ENCODE measurements at regions not wholly inside any gene's neighbourhood (a gene's known extent, or its start where the extent isn't known, plus 50 kb on each side); places are given as distances from the start of the nearest gene placed in this dataset.

- no peaks in the 10 kb centered on the region for H3K4me1 ChIP-seq (ENCODE audit: control insufficient read depth in 1 of 2, insufficient read depth in 2 of 2, low read length in 2 of 2)
- ATAC-seq: no peak
- H3K4me2 ChIP-seq (ENCODE audit: low read length): no peak overlapping the region
- CTCF ChIA-PET: no interaction called here
- no peak overlapping the region for H2AFZ ChIP-seq (ENCODE audit: low read depth, low read length, poor library complexity, severe bottlenecking)
- no peaks in the 10 kb centered on the region for H3K36me3 ChIP-seq (ENCODE audit: control insufficient read depth in 1 of 2, insufficient read depth in 2 of 2, low read length in 2 of 2)
- DNase-seq (ENCODE audit: low read depth, low spot score): no peak
- BruUV-seq (replicated peaks): no TSS peak
- no peak for TF ChIP-seq CBX3 (IDR thresholded peaks at IDR 0.05; ENCODE audit: low read depth)
- no peak for TF ChIP-seq ZBTB33 (IDR thresholded peaks at IDR 0.05; ENCODE audit: extremely low read depth, insufficient replicate concordance, low read length)
- TF ChIP-seq ZNF274 (IDR thresholded peaks at IDR 0.05; ENCODE audit: low read depth, low read length): no peak
- TF ChIP-seq SRF (IDR thresholded peaks at IDR 0.05; ENCODE audit: low read depth): no peak
- no peak for TF ChIP-seq JUND (IDR thresholded peaks at IDR 0.05)
- TF ChIP-seq TCF7L2 (IDR thresholded peaks at IDR 0.05; ENCODE audit: borderline replicate concordance, extremely low read depth, insufficient read depth, insufficient read length): no peak
- TF ChIP-seq MAX (IDR thresholded peaks at IDR 0.05): no peak
- TF ChIP-seq RAD21 (IDR thresholded peaks at IDR 0.05; ENCODE audit: low read depth): no peak
- no peak for TF ChIP-seq EZH2phosphoT487 (IDR thresholded peaks at IDR 0.05; ENCODE audit: borderline replicate concordance)
- TF ChIP-seq SIN3A (IDR thresholded peaks at IDR 0.05; ENCODE audit: low read depth): no peak
- no peak for TF ChIP-seq EGR1 (IDR thresholded peaks at IDR 0.05; ENCODE audit: low read depth)
- no peak for TF ChIP-seq SP1 (IDR thresholded peaks at IDR 0.05; ENCODE audit: low read depth)
- H3K9me2 ChIP-seq (ENCODE audit: insufficient read depth): no peaks in the 10 kb centered on the region
- no peak overlapping the region for H3K27ac ChIP-seq (ENCODE audit: low read depth, low read length)
- H3K9ac ChIP-seq (ENCODE audit: low read length): no peak overlapping the region
- POLR2A ChIA-PET: no interaction called here
- no peak overlapping the region for H3K4me3 ChIP-seq (replicated peaks in 1 of 2; ENCODE audit: low read depth in 1 of 2, low read length in 2 of 2)
- no peaks in the 10 kb centered on the region for H3K27me3 ChIP-seq (ENCODE audit: insufficient read depth, low read length)
- RAD21 ChIA-PET (ENCODE audit: low non-redundant PET in 1 of 2, low total read pairs in 2 of 2, uncharacterized antibody in 2 of 2, unreplicated experiment in 2 of 2): no interaction called here
- no peaks in the 10 kb centered on the region for H3K9me3 ChIP-seq (ENCODE audit: control insufficient read depth in 1 of 2, insufficient read depth in 1 of 2, low read depth in 1 of 2, low read length in 2 of 2)
- no peaks in the 10 kb centered on the region for H3K79me2 ChIP-seq (ENCODE audit: insufficient read depth, low read length)
- intact Hi-C loops (cut with micrococcal nuclease): no loop called here
- H4K20me1 ChIP-seq (ENCODE audit: insufficient read depth): no peaks in the 10 kb centered on the region
Measured at GRCh38 chr14:41034969-41035368, 571.7 kb upstream of the LRFN5 start.
